ENCODE measurements at regions not wholly inside any gene's neighbourhood (a gene's known extent, or its start where the extent isn't known, plus 50 kb on each side); places are given as distances from the start of the nearest gene placed in this dataset.
A peak's percentile ranks its signal among the peaks of the same experiment; 100 is the strongest.

DNA sequence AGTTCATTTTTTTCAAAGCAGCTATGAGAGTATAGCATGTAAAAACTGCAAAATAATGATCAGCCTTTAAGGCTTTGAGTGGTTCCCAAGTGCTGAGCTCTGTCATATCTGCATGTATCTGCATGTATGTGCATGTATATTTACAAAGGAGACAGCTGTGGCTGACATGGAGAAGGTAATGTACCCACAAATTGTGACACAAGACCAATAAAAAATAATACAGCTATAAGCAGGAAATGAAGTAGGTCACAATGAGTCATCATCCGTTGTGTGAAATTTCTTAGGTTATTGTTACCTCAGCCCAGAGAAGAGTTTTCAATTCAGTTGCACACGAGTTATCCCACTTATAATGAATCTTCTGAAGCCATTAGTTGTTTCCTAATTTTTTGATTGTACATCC lies 60.9 kb upstream of the MED4 start:
- WGBS, 2 donors: 60 to 63% methylated on average over 2 of the region's 2 CpGs
- peaks cover 0 to 82% (median 11%) of the 10 kb centered on the region in 9 donors for H3K4me1 ChIP-seq
- ATAC-seq (peak in 6 of 8 donors; percentile 25 to 70 (median 54)), DNase-seq (no peak)
- H3K4me3 ChIP-seq: no peak overlapping the region
- H3K9me3 ChIP-seq: no peaks in the 10 kb centered on the region
- no peaks in the 10 kb centered on the region for H3K27me3 ChIP-seq
- H3K36me3 ChIP-seq: no peaks in the 10 kb centered on the region
- intact Hi-C loops (cut with DNase I): loop anchor here in 1 of 10 donors (10.0 kb wide), 1 partner anchor 69 kb away; no protein-coding TSS in a partner anchor
- TF ChIP-seq, protein P1, sequence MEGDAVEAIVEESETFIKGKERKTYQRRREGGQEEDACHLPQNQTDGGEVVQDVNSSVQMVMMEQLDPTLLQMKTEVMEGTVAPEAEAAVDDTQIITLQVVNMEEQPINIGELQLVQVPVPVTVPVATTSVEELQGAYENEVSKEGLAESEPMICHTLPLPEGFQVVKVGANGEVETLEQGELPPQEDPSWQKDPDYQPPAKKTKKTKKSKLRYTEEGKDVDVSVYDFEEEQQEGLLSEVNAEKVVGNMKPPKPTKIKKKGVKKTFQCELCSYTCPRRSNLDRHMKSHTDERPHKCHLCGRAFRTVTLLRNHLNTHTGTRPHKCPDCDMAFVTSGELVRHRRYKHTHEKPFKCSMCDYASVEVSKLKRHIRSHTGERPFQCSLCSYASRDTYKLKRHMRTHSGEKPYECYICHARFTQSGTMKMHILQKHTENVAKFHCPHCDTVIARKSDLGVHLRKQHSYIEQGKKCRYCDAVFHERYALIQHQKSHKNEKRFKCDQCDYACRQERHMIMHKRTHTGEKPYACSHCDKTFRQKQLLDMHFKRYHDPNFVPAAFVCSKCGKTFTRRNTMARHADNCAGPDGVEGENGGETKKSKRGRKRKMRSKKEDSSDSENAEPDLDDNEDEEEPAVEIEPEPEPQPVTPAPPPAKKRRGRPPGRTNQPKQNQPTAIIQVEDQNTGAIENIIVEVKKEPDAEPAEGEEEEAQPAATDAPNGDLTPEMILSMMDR (IDR thresholded peaks at IDR 0.05): no peak
- H3K27ac ChIP-seq: peak overlapping the region in 6 of 10 donors; percentile 9 to 83 (median 46)

DNA sequence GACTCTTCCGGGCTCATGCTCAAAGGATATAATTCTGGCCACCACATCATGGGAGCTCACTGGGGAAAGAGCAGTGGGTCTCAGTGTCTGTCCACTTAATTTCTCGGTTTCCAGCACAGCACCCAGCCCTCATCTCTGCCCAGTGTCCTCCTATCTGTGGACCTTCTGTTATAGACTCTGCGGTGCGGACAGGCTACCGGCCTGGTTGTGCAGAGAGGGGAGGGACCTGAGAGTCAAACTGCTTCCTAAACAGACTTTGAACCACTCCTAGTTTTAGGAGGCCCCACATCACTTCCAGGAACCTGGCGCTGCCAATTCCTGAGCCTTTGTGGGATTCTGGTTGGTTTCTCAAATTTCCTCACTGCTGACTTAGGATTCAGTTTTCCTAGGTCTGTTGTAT lies 59.8 kb upstream of the MED4 start:
- Histone ChIP-seq H3K27ac (peak overlapping the region in 1 of 10 donors; percentile 83), H3K4me1 (peaks cover 0 to 70% (median 6%) of the 10 kb centered on the region in 9 donors), H3K9me3 (peaks cover 0 to 5% (median 0%) of the 10 kb centered on the region in 11 donors), H3K4me3 (no peak overlapping the region), H3K27me3 (no peaks in the 10 kb centered on the region), H3K36me3 (no peaks in the 10 kb centered on the region)
- WGBS, 2 donors: 90 to 96% methylated on average over 6 of the region's 6 CpGs
- ATAC-seq (peak in 1 of 8 donors; percentile 24), DNase-seq (no peak)
- TF ChIP-seq, protein P1 (IDR thresholded peaks at IDR 0.05): no peak
- intact Hi-C loops (cut with DNase I): loop anchor here in 1 of 10 donors (10.0 kb wide), 1 partner anchor 70 kb away; no protein-coding TSS in a partner anchor

DNA sequence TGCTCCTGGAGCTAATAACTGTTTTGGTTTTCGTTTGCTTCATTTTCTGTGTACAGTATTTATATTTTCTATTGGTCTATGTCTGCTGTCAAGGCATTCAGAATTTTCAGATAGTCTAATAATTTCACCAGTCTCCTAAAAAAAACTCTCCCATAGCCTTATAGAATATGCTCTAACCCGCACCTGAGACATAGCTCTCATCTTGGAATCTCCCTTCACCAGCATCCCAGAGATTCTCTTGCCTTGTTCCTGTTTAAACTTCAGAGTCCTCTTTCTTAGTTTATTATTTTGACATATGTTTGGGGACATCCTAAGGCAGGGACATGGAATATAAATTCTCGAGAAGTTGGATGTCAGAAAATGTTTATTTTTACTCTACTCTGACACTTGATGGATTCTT lies 58.3 kb upstream of the MED4 start:
- intact Hi-C loops (cut with DNase I): loop anchor here in 1 of 10 donors (10.0 kb wide), 1 partner anchor 72 kb away; no protein-coding TSS in a partner anchor
- Histone ChIP-seq H3K27ac (no peak overlapping the region), H3K36me3 (no peaks in the 10 kb centered on the region), H3K4me1 (peaks cover 0 to 55% (median 6%) of the 10 kb centered on the region in 9 donors), H3K9me3 (peaks cover 0 to 5% (median 0%) of the 10 kb centered on the region in 11 donors), H3K4me3 (no peak overlapping the region), H3K27me3 (no peaks in the 10 kb centered on the region)
- TF ChIP-seq, protein P1 (IDR thresholded peaks at IDR 0.05): no peak
- DNase-seq (no peak), ATAC-seq (no peak)
- 79 to 82% methylated on average over 3 of the region's 3 CpGs for WGBS, 2 donors

DNA sequence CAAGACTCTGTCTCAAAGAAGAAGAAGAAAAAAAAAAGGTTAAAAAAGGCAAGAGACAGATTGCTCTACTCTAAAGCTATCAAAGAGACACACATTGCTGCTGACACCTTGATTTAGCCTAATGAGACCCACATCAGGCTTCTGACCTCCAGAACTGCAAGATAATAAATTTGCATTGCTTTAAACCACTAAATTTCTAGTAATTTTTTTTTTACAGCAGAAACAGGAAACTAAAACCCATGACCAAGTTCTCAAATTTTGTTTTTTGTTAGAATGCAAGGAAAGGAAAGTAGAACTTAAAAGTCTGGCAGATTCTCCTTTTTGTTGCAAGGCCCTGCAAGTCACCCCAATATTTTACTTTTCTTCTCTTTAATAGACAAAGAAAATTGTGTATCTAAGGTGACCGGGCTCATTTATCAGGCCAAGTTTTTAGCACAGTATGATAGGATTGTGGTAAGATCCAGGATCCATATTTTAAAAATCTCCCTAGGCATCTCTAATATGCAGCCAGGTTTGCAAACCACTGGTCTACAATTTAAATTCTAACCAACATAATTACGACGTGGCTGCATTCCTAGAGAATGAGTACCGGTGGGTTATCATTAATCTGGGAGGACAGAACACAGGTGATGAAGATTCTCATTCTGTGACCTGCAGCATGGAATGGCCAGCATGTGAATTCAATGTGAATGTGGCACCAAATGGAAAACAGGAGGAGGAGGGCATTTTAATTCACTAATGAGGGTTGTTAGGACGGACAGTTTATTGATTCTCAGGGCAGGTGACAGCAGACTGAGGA lies 56.7 kb upstream of the MED4 start:
- Histone ChIP-seq H3K27ac (peak overlapping the region in 2 of 10 donors; percentile 34 to 76), H3K36me3 (no peaks in the 10 kb centered on the region), H3K4me1 (peaks cover 0 to 41% (median 6%) of the 10 kb centered on the region in 9 donors), H3K27me3 (no peaks in the 10 kb centered on the region), H3K9me3 (peaks cover 0 to 5% (median 0%) of the 10 kb centered on the region in 11 donors), H3K4me3 (no peak overlapping the region)
- no peak for ATAC-seq
- intact Hi-C loops (cut with DNase I): loop anchor here in 1 of 10 donors (10.0 kb wide), 1 partner anchor 73 kb away; no protein-coding TSS in a partner anchor
- WGBS, 2 donors: 78 to 81% methylated on average over 5 of the region's 5 CpGs
- TF ChIP-seq, protein P1 (IDR thresholded peaks at IDR 0.05): no peak
- DNase-seq: no peak

Measured in heart right ventricle (tissue), 16 donors.